GM19025 (cell line): ENCODE measurements at regions not wholly inside any gene's neighbourhood (a gene's known extent, or its start where the extent isn't known, plus 50 kb on each side); places are given as distances from the start of the nearest gene placed in this dataset.

Experiments used
- ATAC-seq: cut with Tn5 transposase; IDR thresholded peaks from one replicate; pipeline ENCODE4 v1.9.1; 2021; ENCODE audit warnings: mild to moderate bottlenecking, low read depth, moderate library complexity; ENCODE audit not compliant: unreplicated experiment

DNA sequence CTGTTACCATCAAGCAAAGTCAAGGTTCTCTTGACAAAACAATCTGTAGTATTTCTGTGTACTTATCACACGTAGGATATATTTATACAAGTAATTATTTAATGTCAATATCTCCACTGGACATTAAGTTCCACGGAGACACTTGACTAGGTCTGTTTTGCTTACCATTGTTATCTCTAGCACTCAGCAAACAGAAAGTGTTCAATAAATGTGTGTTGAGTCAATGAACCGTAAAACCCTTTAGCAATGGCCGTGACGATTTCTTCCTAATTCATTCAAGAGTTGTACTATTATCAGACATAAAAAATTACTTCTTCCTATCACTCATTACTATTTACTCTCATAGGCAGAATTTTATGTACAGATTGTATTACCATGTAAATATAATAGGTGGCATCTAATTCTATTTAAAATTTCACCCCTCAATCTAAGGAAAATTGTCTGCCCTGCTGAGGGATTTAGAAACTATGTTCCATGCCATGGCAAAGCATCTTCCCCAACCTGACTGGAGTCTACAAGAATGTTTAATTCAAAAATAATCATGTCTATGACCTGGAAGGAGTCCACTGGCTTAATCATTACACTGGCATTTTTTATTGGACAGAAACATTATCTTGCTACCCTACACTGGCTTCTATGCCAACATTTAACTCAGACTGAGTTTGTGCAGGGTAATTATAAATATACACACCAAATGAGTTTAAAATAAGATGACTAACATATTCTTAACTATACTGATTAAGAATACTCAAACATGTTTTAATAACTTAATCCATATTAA is 301.9 kb downstream of the ZEB2 start:
- ATAC-seq, result no peak

DNA sequence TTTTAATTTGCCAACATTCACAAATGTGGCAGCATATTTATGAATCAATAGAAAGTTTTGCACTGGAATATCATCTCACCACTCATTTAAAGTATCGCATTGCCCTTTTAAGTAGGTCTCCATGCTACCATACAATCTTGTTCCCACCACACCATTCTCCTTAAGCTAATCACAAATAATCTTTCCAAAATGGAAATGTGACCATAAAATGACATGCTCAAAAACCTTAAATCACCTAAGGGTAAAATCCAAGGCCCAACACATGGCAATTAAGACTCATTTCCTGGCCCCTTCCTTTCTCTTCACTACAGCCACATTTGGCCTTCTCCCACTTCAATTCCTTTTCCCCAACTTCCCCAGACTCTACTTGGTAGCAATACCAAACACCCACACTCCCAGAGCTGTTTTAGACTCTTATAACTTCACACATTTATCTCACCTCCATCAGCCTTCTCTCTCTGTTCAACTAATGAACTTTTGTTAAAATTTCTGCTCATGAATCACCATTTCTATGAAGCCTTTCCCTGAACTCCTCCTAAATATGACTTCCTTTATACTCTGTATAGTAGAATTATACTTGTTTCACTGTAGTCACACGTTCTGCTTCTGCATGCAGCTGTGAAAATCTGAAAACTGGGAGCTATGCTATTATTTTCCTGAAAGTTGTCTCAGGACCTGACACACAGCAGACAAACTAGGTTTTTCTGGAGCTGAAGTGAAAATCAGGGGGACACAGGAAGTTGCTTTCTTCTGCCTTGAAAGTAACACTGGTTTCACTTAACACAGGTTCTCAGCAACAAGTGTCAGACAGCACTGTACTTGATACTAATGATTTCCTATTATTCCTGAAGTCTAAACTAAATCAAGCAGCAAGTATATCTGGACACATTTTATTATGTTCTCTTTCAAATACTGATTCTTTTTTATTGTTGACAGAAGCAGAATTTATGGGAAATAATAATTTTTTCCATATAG is 303.9 kb downstream of the ZEB2 start:
- ATAC-seq, result no peak

DNA sequence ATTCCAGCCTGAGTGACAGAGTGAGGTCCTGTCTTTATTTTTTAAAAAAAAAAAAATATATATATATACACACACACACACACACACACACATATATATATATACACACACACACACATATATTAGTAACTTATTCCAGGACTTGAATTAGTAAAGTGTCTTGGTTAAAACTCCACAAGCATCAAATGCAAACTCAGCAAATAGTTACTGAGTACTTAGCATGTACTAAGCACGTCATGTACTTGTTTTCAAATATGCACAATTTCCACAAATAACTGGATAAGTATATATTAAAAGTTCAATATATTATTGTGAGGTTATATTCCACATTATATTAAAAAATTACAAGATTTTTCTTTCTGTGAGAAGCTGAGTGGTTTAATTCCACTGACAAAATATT is 304.7 kb downstream of the ZEB2 start:
- no peak for ATAC-seq

GRCh38 chr2:144213797-144214196 is 306.1 kb downstream of the ZEB2 start:
- ATAC-seq, result peak; percentile 85

DNA sequence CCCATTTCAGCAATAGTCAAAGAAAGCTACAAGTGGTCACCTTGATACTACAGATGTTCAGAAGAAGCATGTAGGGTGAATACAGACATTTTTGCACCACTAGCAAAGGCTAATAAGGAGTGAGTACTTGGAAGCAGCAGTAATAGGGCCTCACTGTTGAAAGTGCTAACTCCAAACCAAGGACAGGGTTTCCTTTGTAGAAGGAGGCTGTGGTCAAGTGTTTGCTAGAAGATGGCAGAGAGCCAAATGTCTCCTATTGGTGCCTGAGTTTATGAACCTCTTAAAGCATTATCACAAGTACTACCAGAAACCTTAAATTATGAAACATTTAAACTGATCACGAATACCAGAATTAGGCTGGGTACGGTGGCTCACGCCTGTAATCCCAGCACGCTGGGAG is 308.1 kb downstream of the ZEB2 start:
- ATAC-seq, result no peak

DNA sequence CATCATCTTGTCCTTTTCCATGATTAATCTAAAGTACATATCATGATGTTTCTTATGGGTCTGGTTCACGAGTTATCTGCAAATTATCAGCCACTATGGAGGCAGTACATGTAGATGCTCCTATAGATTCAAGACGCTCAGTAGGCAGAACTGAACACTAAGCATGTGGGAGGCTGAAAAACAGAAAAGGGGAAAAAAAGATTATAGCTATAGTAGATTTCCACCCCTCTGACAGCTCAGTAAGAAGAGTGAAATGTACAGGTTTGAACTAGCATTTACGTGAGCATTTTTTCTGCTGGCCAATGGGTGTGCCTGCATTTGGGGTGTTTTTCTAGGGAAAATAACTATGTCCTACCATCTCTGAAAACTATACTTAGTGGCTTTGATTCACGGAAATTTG is 308.9 kb downstream of the ZEB2 start:
- no peak for ATAC-seq

DNA sequence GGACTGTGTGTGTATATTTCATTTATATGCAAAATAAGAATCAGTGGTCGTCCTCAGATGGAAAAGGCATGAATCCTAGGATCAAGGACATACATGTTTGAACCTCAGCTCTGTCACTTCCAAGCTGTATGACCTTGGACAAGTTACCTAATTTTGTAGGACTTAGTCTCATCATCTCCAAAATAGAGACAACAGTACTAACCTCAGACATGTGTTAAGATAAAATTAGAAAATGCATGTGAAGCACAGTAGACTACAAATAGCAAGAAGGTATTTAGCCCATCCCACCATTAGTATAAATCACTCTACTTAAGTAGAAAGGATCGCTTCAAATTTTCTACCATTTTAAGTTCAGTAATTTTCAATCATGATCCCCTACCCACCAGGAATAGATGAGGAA is 309.8 kb downstream of the ZEB2 start:
- no peak for ATAC-seq

- no peak for ATAC-seq
These were observed 311.0 kb downstream of the ZEB2 start for GRCh38 chr2:144208924-144209323.

DNA sequence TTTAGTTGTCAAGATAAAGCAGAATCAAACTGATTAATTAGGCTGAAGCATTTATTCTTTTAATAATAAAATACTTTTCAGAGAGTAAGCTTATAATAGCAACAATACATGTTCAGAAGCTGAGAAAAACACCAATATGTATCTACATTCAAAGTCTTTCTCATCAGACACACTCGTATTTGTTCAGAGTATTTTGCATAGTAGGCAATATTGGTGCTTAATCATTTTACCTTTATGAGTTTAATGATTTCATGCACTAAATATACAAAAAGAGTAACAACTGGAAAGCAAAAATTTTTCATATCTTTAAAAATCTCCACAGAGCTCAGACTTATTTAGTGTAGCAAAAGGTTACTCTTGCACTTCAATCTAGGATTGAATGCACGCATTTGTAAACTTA is 313.9 kb downstream of the ZEB2 start:
- ATAC-seq, result no peak

DNA sequence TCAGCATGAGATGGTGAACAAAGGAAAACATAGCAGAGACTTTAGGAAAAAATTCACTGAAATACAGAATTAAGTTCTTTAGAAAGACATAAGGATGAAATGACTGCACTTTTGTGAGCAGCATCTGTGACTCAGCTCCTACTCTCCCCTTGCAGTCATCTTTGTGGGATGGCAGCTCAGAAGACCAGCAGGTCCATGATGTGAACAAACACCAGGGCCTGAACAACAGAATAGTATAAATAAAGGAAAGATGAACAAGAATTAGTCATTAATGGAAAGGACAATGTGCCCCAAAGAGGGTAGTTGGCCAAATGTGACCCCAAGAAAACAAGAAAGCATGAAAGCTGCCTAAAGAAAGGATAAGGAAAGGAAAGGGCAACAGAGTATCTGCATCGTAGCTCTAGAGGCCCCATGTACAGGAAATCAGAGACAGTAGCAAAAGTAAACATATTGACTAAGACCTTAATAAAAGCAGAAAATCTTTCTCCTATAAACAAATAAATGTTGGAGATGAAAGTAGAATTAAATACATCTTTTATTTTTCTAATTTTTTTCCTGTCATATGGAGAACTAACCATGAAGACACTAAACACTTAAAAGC is 318.0 kb downstream of the ZEB2 start:
- ATAC-seq, result no peak

GRCh38 chr2:144201126-144201525 is 318.8 kb downstream of the ZEB2 start:
- no peak for ATAC-seq

DNA sequence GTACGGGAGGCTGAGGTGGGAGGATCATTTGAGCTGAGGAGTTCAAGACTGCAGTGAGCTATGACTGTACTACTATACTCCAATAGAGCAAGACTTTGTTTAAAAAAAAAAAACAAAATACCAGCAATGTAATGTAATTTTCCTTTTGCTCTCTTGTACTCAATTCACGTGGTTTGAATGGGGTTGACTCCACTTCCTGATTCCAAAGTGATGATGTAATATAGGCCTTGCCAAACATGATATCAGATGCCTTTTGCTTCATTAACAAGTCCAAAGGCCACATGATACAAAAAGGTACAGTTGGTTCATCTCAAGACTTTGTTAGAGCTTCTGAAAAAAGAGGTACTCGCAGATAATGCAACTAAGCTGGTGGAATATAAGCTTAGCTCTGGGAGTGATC is 321.8 kb downstream of the ZEB2 start:
- no peak for ATAC-seq

DNA sequence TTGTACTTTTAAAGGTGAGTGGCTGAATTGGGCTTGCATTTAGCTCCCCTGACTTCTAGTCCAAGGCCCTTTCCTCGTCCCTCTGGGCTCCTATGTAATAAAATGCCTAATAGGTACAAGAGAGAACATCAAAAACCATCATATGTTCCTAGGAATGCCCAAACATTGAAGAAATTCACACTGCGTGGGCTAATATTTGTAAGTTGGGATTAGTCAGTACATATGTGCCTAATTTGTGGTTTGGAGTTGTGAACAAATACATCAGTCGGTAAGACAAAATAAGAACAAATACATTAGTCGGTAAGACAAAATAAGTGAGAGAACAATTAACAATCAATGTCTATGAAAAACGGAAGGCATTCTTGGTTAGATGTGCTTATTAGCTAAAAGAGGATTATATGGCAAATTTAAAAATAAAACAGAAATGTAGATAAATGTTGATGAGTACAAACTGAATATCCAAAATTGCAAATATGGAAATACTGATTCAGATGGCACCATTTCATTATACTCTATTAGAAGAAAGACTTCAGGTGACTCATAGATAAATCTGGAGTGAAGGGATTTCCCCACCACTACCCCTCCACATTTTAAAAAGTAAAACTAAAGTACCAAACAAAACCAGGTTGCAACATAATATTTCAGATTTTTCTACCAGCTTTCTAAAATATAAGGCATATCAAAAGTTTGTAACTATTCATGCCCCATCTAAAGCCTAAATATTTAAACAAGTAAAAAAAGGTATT is 325.4 kb downstream of the ZEB2 start:
- no peak for ATAC-seq

GRCh38 chr2:144190908-144191605 is 328.9 kb downstream of the ZEB2 start:
- ATAC-seq, result no peak

GRCh38 chr2:144183727-144184126 is 336.2 kb downstream of the ZEB2 start:
- ATAC-seq, result peak; percentile 98

DNA sequence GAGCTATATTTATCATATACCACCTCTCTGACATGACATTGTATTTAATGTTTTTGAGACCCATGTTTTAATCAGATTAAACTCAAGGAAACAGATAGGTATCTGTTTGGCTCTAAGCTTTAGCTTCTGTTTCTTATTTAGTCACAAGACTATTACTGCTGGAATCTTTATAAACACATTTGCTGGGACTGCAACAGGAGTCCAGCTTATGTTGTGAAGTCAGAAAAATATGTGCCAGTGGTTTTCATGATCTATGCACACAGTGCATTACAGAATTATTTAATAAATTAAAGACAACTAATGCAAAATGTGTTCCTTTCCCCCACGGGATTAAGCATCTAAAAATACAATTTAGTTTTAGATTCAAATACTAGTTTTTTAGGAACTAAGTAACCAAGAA is 338.9 kb downstream of the ZEB2 start:
- ATAC-seq, result no peak

GRCh38 chr2:144180131-144180530 is 339.8 kb downstream of the ZEB2 start:
- no peak for ATAC-seq

DNA sequence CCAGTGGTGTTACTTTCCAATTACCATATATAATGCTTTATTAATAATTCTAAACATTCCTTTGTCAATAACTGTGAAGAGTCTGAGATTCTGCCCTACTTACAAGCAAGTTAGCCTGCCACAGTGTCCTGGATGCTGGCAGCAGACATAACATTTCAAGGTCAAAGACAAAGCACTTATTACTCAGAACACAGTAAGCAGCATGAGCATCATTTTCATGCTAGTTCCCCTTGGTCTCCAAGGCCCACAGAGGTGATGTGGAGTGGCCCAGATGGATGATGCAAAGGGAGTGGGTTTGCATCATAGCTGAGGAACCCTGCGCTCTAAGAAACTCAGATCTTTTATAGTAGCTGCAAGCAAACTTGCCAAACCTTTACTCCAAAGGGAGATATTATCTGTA is 349.7 kb downstream of the ZEB2 start:
- no peak for ATAC-seq

DNA sequence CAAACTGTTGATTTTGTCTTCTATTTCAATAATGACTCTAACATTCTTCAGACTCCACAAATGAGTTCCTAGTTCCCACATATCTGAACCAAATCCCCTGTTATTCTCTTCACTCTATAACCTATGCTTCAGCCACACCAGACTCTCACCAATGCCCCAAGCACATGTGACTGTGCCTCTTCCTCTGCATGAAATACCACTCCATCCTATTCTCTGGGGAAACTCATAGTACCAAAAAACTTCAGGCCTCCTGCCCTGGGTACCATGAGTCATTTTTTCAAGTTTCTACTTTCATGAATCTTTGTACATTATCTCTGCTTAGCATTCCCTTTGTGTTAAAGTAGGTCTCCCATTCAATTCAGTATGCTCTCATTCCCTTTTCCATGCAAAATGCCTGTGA is 353.2 kb downstream of the ZEB2 start:
- no peak for ATAC-seq
